Ascending aorta (tissue), 2 donors: ENCODE measurements at regions not wholly inside any gene's neighbourhood (a gene's known extent, or its start where the extent isn't known, plus 50 kb on each side); places are given as distances from the start of the nearest gene placed in this dataset.

ENCODE experiments used
- DNase-seq, 2 donors: peaks; one replicate each; pipeline ENCODE4 v3.0.0-alpha.2; 2019; ENCODE audit warnings: low spot score in 2 of 2
- H3K27ac ChIP-seq, 2 donors: fragments of 200-600 bp; sonication (generic); one replicate each; pipeline ENCODE4 v1.5.1; 2016 to 2017; ENCODE audit warnings: mild to moderate bottlenecking in 1 of 2
- H3K27me3 ChIP-seq: fragments of 200-600 bp; sonication (generic); one replicate; pipeline ENCODE4 v1.5.1; 2017
- H3K36me3 ChIP-seq, 2 donors: fragments of 200-600 bp; sonication (generic); one replicate each; pipeline ENCODE4 v1.5.1; 2016
- H3K4me1 ChIP-seq, 2 donors: fragments of 200-600 bp; sonication (generic); one replicate each; pipeline ENCODE4 v1.5.1; 2016 to 2017; ENCODE audit warnings: mild to moderate bottlenecking in 1 of 2
- H3K4me3 ChIP-seq, 2 donors: fragments of 200-600 bp; sonication (generic); one replicate each; pipeline ENCODE4 v1.5.1; 2016 to 2017; ENCODE audit warnings: mild to moderate bottlenecking in 1 of 2
- H3K9me3 ChIP-seq, 2 donors: fragments of 200-600 bp; sonication (generic); one replicate each; pipeline ENCODE4 v1.5.1; 2016
- intact Hi-C: fragments of 100-400 bp; cut with DNase I; formaldehyde crosslinking; loops from one replicate; pipeline ENCODE4 v1.15.1; 2023
- TF ChIP-seq, protein P1 (sequence below), 3 experiments: fragments of 200-600 bp in 2 of 3; fragments of 450-650 bp in 1 of 3; sonication (generic) in 2 of 3; IDR thresholded peaks; one replicate each; pipeline ENCODE4 v1.5.1; 2016 to 2019; ENCODE audit warnings: antibody characterized with exemption in 3 of 3, mild to moderate bottlenecking in 1 of 3, moderate library complexity in 1 of 3

DNA sequence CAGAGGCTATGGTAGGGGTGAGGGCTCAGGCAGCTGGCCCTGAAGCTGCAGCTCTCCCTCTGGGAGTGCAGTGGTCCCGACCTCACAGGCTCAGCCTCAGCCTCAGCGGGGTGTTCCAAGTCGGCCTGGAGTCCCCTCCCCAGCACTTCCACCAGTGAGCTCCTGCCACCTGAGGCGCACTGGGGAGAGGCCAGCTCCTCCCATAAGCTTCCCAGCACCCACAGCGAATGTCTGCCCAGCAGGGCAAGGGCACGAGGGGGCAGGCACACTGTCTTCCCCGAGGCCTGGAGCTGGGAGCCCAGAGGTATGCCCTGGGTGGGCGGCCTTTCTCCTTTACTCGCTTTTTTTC is 53.2 kb upstream of the SLCO4A1 start:
- TF ChIP-seq, protein P1, sequence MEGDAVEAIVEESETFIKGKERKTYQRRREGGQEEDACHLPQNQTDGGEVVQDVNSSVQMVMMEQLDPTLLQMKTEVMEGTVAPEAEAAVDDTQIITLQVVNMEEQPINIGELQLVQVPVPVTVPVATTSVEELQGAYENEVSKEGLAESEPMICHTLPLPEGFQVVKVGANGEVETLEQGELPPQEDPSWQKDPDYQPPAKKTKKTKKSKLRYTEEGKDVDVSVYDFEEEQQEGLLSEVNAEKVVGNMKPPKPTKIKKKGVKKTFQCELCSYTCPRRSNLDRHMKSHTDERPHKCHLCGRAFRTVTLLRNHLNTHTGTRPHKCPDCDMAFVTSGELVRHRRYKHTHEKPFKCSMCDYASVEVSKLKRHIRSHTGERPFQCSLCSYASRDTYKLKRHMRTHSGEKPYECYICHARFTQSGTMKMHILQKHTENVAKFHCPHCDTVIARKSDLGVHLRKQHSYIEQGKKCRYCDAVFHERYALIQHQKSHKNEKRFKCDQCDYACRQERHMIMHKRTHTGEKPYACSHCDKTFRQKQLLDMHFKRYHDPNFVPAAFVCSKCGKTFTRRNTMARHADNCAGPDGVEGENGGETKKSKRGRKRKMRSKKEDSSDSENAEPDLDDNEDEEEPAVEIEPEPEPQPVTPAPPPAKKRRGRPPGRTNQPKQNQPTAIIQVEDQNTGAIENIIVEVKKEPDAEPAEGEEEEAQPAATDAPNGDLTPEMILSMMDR (IDR thresholded peaks at IDR 0.05), result no peak
- no peaks in the 10 kb centered on the region for H3K4me1 ChIP-seq
- DNase-seq, result no peak
- no peak overlapping the region for H3K27ac ChIP-seq
- intact Hi-C loops, result no loop called here
- no peaks in the 10 kb centered on the region for H3K36me3 ChIP-seq
- H3K4me3 ChIP-seq, result no peak overlapping the region
- no peaks in the 10 kb centered on the region for H3K27me3 ChIP-seq
- no peaks in the 10 kb centered on the region for H3K9me3 ChIP-seq

DNA sequence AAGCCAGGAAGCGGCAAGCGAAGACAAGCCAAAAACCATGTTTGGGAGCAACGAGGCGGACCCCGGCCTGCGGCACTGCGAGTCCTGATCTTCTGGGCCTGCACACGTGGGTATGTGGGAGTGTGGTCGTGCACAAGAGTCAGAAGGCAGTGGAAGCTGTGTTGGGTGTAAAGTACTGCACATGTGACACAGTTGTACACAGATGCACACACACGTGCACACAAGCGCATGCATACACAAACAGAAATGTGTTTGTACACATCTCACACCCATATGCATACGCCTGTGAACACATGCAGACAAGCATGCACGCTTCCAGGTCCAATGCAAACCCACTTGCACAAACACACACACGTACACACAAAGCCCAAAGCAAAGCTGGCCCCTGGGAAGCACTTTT is 52.6 kb upstream of the SLCO4A1 start:
- no peak overlapping the region for H3K27ac ChIP-seq
- intact Hi-C loops, result no loop called here
- H3K9me3 ChIP-seq, result no peaks in the 10 kb centered on the region
- TF ChIP-seq, protein P1 (IDR thresholded peaks at IDR 0.05), result no peak
- no peaks in the 10 kb centered on the region for H3K36me3 ChIP-seq
- no peak for DNase-seq
- H3K4me3 ChIP-seq, result no peak overlapping the region
- H3K4me1 ChIP-seq, result no peaks in the 10 kb centered on the region
- H3K27me3 ChIP-seq, result no peaks in the 10 kb centered on the region

DNA sequence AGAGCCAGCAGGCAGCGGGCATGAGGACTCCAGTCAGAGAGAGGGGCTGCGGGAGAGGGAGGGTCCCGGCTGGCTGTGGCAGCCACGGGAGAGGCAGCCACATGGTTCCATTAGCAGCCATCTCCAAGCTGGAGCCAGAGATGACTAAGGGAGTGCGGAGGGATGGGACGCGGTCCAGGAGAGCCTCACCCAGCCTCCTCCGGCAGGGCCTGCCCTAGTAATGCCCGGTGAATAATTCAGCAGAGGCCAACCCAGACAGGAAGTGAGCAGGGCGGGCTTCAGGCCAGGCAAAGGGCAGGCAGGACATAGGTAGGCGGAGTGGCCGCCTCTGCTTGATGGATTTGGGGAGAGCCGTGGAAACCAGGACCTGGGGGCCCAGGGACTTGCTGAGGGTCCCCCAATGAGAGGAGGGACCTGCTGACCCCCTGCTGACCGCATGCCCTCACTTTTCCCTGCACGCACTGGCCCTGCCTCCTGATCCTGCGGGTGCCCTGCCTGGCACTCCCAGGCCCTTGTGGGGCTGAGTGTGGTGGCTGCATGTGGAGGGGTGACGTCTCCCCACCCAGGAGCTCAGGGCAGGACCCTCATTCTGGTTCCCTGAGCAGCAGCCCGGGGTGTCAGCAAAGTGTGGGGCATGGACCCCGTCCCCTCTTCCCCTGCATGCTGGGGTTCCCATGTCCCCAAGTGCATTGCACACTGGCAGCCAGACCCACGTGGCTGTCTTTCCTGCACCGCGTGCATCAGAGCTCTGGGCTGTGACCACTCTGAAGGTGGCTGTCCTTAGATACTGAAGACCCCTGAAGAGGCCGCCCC is 51.8 kb upstream of the SLCO4A1 start:
- no peaks in the 10 kb centered on the region for H3K27me3 ChIP-seq
- TF ChIP-seq, protein P1 (IDR thresholded peaks at IDR 0.05), result no peak
- peak in 1 of 2 donors; percentile 72 for DNase-seq
- no peaks in the 10 kb centered on the region for H3K4me1 ChIP-seq
- no peaks in the 10 kb centered on the region for H3K9me3 ChIP-seq
- intact Hi-C loops, result no loop called here
- no peaks in the 10 kb centered on the region for H3K36me3 ChIP-seq
- no peak overlapping the region for H3K4me3 ChIP-seq
- H3K27ac ChIP-seq, result no peak overlapping the region

DNA sequence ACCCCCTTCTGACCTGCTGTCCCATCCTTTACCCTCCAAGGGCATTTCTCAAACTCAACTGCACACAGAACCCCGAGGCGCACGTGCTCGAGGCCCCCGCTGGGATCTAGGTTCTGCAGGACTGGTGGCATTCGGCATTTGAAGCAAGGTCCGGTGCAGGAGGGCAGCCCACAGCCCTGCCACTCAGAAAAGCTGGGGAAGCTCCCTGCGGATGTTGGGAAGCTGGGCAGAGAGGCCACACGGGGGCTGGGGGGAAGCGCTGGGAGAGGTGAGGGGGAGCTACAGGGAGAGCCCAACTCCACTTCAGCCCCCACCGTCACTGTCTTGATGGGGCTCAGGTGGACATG is 51.2 kb upstream of the SLCO4A1 start:
- no peak for DNase-seq
- TF ChIP-seq, protein P1 (IDR thresholded peaks at IDR 0.05), result no peak
- intact Hi-C loops, result no loop called here
- Histone ChIP-seq H3K27ac (no peak overlapping the region), H3K36me3 (no peaks in the 10 kb centered on the region), H3K4me1 (no peaks in the 10 kb centered on the region), H3K4me3 (no peak overlapping the region), H3K27me3 (no peaks in the 10 kb centered on the region), H3K9me3 (no peaks in the 10 kb centered on the region)

DNA sequence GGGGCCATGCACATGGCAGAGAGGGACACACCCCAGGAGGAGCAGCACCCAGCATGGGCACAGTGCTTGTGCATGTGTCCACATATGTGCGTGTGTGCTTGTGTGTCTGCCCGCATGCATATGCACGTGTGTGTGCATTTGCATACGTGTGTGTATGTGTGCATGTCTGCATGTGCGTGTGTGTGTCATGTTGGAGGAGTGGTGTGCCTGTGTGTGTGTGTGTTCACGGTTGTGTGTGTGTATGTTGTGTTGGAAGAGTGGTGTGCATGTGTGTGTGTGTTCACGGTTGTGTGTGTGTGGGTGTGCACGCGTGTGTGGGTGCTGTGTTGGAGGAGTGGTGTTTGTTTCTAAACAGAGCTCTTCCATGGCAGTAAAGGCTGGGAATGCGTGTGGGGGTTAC is 50.7 kb upstream of the SLCO4A1 start:
- Histone ChIP-seq H3K9me3 (no peaks in the 10 kb centered on the region), H3K27me3 (no peaks in the 10 kb centered on the region), H3K27ac (no peak overlapping the region), H3K36me3 (no peaks in the 10 kb centered on the region), H3K4me3 (no peak overlapping the region), H3K4me1 (no peaks in the 10 kb centered on the region)
- intact Hi-C loops, result no loop called here
- TF ChIP-seq, protein P1 (IDR thresholded peaks at IDR 0.05), result no peak
- no peak for DNase-seq
